Stimulated activated naive B cell treated with anti-CD40 and anti-IgM and Interleukin-4, amounts not matched to agents 10 μg/mL and 1 μg/mL and 100 μg/mL, for 72 hours (primary cell): ENCODE measurements at regions not wholly inside any gene's neighbourhood (a gene's known extent, or its start where the extent isn't known, plus 50 kb on each side); places are given as distances from the start of the nearest gene placed in this dataset.

Experiments used
- ATAC-seq, 2 donors: fragments of 150-1000 bp; cut with Tn5 transposase; replicated peaks; 2 replicates each; pipeline ENCODE4 v1.10.0; 2021; ENCODE audit warnings: moderate library complexity in 1 of 2
- DNase-seq: peaks from one replicate; pipeline ENCODE4 v3.0.0; 2021
- H3K27ac Mint-ChIP-seq: one replicate; pipeline ENCODE4 v1.8.0; 2022; ENCODE audit warnings: mild to moderate bottlenecking, mixed read lengths
- H3K27me3 Mint-ChIP-seq, 2 donors: one replicate each; pipeline ENCODE4 v1.8.0; 2022; ENCODE audit warnings: mixed read lengths in 2 of 2
- H3K36me3 Mint-ChIP-seq, 2 donors: one replicate each; pipeline ENCODE4 v1.8.0; 2022; ENCODE audit warnings: mixed read lengths in 2 of 2, mild to moderate bottlenecking in 1 of 2
- H3K4me1 Mint-ChIP-seq, 2 donors: one replicate each; pipeline ENCODE4 v1.8.0; 2022; ENCODE audit warnings: mixed read lengths in 2 of 2, mild to moderate bottlenecking in 1 of 2
- H3K4me3 Mint-ChIP-seq, 2 donors: one replicate each; pipeline ENCODE4 v1.8.0; 2022; ENCODE audit warnings: mild to moderate bottlenecking in 2 of 2, mixed read lengths in 2 of 2, moderate library complexity in 1 of 2
- H3K9me3 Mint-ChIP-seq, 2 donors: one replicate each; pipeline ENCODE4 v1.8.0; 2022; ENCODE audit warnings: mixed read lengths in 2 of 2, mild to moderate bottlenecking in 1 of 2

DNA sequence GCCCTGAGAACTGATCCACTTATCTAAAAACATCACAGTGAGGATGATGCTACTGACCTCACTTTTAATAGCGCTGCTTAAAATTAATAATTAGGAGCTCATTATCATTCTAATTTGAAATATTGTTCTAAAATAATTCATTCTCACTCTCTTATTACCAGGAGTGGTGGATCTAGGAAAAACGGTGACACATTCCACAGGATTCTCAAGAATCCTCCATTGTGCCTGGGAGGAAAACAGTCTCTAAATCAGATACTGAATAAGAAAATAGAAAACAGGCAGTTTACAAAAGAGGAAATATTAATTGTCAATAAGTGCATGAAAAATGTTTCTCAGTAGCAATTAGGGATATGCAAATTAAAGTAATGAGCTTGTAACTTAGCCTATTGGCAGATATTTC lies 187.4 kb downstream of the TENT5A start:
- Mint-ChIP-seq H3K9me3 (no peaks in the 10 kb centered on the region), H3K36me3 (no peaks in the 10 kb centered on the region), H3K4me3 (no peak overlapping the region), H3K27ac (no peak overlapping the region), H3K27me3 (no peaks in the 10 kb centered on the region), H3K4me1 (no peaks in the 10 kb centered on the region)
- no peak for ATAC-seq
- no peak for DNase-seq

DNA sequence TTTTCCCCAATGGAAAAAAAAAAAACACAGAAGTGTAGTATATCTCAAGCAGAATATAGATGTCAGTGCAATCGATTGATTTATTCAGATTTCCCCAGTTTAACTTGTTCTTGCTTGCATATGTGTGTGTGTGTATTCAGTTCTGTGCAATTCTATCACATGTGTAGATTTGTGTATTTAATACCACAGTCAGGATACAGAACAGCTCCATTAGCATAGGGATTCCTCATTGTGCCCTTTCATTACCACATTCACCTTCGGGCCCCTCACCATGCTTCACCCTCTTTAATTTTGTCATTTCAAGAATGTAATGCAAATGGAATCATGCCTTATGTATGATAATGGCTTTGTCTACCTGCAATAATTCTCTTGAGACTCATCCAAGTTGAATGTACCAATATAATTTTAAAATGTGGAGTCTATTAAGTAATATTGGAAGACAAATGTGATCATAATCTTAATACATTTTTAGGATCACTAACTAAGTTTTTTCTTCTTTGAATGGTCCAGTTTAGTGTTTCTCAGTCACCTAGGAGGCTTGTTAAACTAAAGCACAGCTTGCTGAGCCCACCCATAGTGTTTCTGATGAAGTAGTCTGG lies 187.9 kb downstream of the TENT5A start:
- DNase-seq (no peak), ATAC-seq (no peak)
- no peak overlapping the region for H3K4me3 Mint-ChIP-seq
- H3K27ac Mint-ChIP-seq = no peak overlapping the region
- H3K27me3 Mint-ChIP-seq = no peaks in the 10 kb centered on the region
- H3K9me3 Mint-ChIP-seq = no peaks in the 10 kb centered on the region
- H3K4me1 Mint-ChIP-seq = no peaks in the 10 kb centered on the region
- no peaks in the 10 kb centered on the region for H3K36me3 Mint-ChIP-seq

DNA sequence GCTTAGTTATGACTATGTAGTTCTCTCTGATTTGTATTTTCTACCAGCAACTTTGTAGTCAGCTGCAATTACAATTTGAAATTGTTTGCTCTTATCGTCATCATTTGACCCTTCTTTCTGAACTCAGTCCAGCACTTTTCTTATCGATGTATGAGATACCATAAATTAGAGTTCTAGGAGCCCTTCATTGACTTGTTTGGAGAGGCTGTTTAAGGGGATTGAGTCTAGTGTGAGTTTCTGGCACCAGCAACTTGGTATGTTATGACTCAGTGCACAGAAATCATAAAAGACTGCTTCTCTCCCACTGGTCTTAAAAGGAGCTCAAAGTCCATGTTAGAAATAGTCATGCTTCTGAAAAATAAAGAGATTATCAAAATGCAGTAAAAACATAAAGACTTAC lies 190.3 kb downstream of the TENT5A start:
- H3K4me3 Mint-ChIP-seq = no peak overlapping the region
- no peaks in the 10 kb centered on the region for H3K27me3 Mint-ChIP-seq
- ATAC-seq (no peak), DNase-seq (no peak)
- no peak overlapping the region for H3K27ac Mint-ChIP-seq
- no peaks in the 10 kb centered on the region for H3K36me3 Mint-ChIP-seq
- H3K9me3 Mint-ChIP-seq = no peaks in the 10 kb centered on the region
- H3K4me1 Mint-ChIP-seq = no peaks in the 10 kb centered on the region

DNA sequence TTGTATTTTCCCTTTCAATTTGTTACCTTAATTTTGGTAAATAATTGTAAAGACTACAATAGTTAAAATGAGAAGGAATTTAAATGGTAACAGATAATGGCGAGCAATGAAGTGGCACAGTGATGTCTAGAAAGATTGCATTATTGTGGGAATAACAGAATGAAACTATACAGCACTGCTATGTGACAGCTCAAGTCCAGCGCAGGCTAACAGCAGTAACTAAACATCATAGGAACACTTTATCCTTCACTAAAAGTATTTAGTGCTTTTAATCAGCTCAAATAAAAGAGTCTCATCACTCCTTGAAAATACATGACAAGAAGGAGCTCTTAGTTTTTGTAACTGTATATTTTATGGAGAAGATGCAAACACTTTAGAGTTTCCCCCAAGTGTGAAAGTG lies 190.8 kb downstream of the TENT5A start:
- Mint-ChIP-seq H3K36me3 (no peaks in the 10 kb centered on the region), H3K27me3 (no peaks in the 10 kb centered on the region), H3K27ac (no peak overlapping the region), H3K9me3 (no peaks in the 10 kb centered on the region), H3K4me3 (no peak overlapping the region), H3K4me1 (no peaks in the 10 kb centered on the region)
- no peak for ATAC-seq
- no peak for DNase-seq

DNA sequence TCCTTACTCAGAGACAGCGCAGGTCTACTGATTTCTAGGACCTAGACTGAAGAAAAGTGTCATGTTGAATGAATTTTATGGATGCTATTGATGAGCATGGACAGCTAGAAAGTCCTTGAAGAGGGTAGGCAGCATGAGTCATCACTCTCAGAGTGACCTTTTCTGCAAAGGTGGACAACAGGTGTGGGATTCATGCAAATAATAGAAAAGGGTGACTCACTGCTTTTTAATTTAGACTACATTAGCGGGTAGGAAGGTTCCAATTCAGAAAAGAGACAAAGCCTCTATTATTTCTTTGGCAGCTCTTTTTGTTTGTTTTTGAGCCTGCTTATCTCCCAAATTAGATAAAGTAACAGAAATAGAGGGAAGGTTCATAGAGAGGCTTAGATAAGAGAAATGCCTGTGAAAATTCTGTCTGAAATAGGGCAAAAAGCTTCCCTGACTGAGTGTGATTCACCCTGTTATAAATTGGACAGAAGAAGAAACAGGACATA lies 191.4 kb downstream of the TENT5A start:
- H3K4me3 Mint-ChIP-seq = no peak overlapping the region
- ATAC-seq = no peak
- no peaks in the 10 kb centered on the region for H3K9me3 Mint-ChIP-seq

DNA sequence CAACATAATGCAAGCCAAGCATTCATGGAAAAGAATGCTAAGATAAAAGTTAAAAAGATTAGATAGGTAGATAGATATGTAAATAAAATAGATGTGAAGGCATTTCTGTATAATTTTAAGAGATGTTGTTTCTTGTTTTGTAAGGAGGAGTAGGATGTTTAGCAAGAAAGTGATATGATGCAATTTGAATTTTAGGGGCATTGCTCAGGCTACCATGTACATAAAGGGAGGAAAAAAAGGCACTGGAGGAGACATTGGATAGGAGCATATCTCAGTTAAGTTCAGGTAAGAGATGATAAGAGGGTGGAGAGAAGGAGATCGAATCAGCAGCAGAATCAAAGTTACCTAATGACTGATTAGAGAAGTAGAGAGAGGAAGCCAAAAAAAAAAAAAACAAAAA lies 194.7 kb downstream of the TENT5A start:
- ATAC-seq = no peak
- Mint-ChIP-seq H3K27me3 (no peaks in the 10 kb centered on the region), H3K36me3 (no peaks in the 10 kb centered on the region), H3K4me1 (no peaks in the 10 kb centered on the region), H3K9me3 (no peaks in the 10 kb centered on the region), H3K4me3 (no peak overlapping the region), H3K27ac (no peak overlapping the region)
- DNase-seq = no peak

More for the DNA sequence above, 191.4 kb downstream of the TENT5A start:
- DNase-seq = no peak
- Mint-ChIP-seq H3K27ac (no peak overlapping the region), H3K36me3 (no peaks in the 10 kb centered on the region), H3K4me1 (no peaks in the 10 kb centered on the region), H3K27me3 (no peaks in the 10 kb centered on the region)

DNA sequence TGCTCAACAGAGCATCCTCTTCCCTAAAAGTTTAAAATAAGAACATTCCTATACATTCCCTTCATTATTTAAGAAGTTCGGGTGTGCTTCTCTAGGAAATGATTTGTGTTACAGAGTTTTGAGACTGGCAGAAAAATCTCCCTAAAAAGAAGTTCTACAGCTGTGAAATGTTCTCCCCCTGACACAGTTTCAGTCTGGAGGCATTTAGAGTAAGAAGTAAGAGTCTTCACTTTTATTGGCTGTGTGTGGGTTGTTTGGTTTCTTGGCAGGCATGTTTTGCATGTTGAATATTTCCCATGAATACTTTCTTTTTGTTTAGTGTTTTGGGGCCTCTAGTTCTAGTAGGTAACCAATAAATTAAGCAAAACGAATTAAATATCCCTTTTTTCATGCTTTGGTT lies 195.9 kb downstream of the TENT5A start:
- ATAC-seq (no peak), DNase-seq (no peak)
- Mint-ChIP-seq H3K4me1 (no peaks in the 10 kb centered on the region), H3K4me3 (no peak overlapping the region), H3K36me3 (no peaks in the 10 kb centered on the region), H3K9me3 (no peaks in the 10 kb centered on the region), H3K27me3 (no peaks in the 10 kb centered on the region), H3K27ac (no peak overlapping the region)

DNA sequence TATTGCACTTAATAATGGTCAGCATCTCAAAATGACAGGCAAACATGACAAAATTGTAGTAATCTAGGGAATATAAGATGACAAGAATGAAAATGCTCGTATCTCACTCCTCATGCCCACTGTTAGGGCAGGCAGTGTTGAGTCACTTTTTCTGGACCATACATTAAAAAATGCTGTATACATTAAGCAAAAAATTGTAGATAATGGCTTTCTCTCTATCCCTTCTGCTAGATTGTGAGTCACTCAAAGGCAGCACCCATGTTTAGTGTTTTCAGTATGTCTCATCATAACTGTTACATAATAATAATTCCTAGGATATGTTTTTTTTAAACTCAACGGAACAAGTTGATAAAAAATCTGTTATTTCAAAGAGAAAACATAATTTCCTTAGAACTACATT lies 199.3 kb downstream of the TENT5A start:
- DNase-seq (no peak), ATAC-seq (no peak)
- H3K36me3 Mint-ChIP-seq = no peaks in the 10 kb centered on the region
- H3K27me3 Mint-ChIP-seq = no peaks in the 10 kb centered on the region
- H3K4me1 Mint-ChIP-seq = no peaks in the 10 kb centered on the region
- no peak overlapping the region for H3K4me3 Mint-ChIP-seq
- no peak overlapping the region for H3K27ac Mint-ChIP-seq
- H3K9me3 Mint-ChIP-seq = peaks cover 0 to 1% of the 10 kb centered on the region in 2 donors

DNA sequence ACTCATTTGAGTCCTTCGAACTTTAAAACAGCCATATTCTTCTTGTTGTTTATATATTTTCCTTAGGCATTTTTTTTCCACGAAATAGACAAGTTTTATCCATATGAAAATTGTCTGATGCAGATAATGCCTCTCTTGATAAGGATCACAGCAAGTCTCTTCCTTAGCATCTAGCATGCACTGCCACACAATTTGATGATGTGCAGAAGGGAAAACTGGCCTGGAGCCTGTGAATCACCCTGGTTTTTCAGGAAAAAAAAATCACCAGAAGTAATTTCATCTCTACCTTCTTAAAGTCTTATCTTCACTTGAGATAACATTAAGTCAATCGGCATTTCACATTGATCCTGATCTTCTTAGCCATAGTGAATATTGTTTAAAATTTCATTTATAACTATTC lies 199.8 kb downstream of the TENT5A start:
- DNase-seq = no peak
- Mint-ChIP-seq H3K4me1 (no peaks in the 10 kb centered on the region), H3K36me3 (no peaks in the 10 kb centered on the region), H3K27ac (no peak overlapping the region), H3K4me3 (no peak overlapping the region), H3K27me3 (no peaks in the 10 kb centered on the region), H3K9me3 (peaks cover 0 to 1% of the 10 kb centered on the region in 2 donors)
- ATAC-seq = no peak

DNA sequence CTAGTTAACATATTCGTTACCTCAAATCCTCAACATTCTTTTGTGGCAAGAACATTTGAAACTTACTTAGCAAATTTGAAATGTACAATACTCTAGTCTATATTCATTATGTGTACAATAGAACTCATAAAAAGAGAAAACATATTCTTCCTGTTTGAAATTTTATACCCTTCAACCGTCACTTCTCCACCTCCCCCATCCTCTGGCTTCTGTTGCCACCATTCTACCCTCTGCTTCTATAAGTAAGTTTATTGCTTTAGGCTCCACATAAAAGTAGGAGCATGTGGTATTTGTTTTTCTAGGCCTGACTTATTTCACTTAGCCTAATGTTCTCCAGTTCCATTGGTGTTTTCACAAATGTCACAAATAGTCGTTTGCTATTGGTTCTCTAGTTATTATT lies 205.3 kb downstream of the TENT5A start:
- H3K36me3 Mint-ChIP-seq = no peaks in the 10 kb centered on the region
- peaks cover 0 to 3% of the 10 kb centered on the region in 2 donors for H3K9me3 Mint-ChIP-seq
- no peaks in the 10 kb centered on the region for H3K27me3 Mint-ChIP-seq
- ATAC-seq = no peak
- no peak for DNase-seq
- no peak overlapping the region for H3K27ac Mint-ChIP-seq
- no peaks in the 10 kb centered on the region for H3K4me1 Mint-ChIP-seq
- H3K4me3 Mint-ChIP-seq = no peak overlapping the region

DNA sequence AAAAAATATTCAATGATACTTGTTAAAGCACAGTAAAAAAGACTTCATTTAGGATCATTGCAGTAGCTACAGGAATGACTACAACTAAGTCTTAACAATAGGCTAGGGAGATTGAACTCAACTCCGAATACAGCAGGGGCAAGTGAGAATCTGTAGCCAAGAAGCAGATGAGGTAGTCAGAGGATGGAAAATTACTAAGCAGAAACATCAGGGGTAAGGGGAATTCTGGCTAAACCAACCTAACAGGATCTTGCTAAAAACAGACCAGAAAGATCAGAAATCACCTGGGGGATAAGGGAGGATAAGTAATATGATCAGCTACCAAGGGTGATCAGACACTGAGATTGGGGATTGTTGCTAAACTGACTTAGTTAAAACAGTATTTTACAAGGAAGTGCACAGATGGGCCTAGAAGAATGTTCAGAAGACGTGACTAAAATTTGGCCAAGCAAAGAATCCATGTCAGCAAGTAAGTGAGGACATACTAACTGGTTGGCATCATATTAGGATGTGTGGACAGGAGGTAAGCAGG lies 217.5 kb downstream of the TENT5A start:
- H3K4me3 Mint-ChIP-seq = no peak overlapping the region
- H3K27ac Mint-ChIP-seq = no peak overlapping the region
- no peaks in the 10 kb centered on the region for H3K27me3 Mint-ChIP-seq
- peaks cover 0 to 6% of the 10 kb centered on the region in 2 donors for H3K4me1 Mint-ChIP-seq
- DNase-seq (no peak), ATAC-seq (peak; percentile 26 to 36)
- H3K9me3 Mint-ChIP-seq = peaks cover 0 to 5% of the 10 kb centered on the region in 2 donors
- no peaks in the 10 kb centered on the region for H3K36me3 Mint-ChIP-seq

DNA sequence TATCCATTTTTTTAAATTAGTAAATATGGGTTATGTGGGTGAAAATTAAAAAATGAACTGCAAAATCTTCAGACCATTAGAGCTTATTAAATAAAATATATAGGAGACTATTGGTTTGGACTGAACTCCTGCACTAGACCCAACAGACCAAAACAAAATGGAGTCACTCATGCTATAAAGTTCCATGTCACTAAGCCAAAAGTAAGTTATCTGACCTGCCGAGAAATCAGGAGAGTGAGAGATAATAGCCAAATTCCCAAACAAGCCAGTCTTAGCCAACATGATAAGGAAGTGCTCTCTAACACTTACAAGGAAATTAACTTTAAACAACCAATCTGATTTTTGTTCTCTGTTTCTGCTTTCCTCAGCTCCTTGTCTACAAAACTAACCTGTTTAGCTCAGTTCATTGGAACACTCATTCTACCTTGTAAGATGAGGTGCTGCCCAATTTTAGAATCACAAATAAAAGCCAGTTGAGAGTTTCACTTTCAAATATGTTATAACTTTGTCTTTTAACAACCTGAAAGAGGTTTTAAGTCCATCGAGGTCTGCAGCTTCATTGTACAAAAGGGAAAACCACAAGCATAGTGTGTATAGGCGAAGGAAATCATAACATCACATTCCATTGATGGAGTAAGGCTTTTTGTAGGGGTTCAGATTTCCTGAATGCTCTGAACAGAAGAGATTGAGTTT lies 220.5 kb downstream of the TENT5A start:
- Mint-ChIP-seq H3K4me3 (no peak overlapping the region), H3K4me1 (peaks cover 0 to 6% of the 10 kb centered on the region in 2 donors), H3K36me3 (no peaks in the 10 kb centered on the region), H3K9me3 (peaks cover 0 to 2% of the 10 kb centered on the region in 2 donors), H3K27ac (no peak overlapping the region), H3K27me3 (no peaks in the 10 kb centered on the region)
- DNase-seq (no peak), ATAC-seq (no peak)

DNA sequence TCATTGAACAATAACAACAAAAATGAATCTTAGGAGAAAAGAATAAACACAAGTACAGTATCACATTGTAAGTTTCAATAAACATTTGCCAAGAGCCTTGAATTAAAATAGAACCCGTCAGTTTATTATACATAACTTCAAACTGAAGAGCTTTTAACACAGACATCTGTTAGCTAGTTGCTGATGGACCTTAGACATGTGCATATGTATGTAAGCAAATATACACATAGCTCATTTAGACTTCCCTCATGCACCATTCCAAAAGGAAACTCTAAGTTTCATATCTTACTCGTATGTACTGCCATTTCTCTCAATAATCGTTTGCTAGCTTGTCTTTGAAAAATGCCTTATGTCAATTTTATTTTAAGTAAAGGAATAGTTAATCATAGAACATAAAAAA lies 235.0 kb downstream of the TENT5A start:
- no peak overlapping the region for H3K27ac Mint-ChIP-seq
- ATAC-seq (no peak), DNase-seq (no peak)
- H3K27me3 Mint-ChIP-seq = no peaks in the 10 kb centered on the region
- H3K9me3 Mint-ChIP-seq = peaks cover 0 to 4% of the 10 kb centered on the region in 2 donors
- no peak overlapping the region for H3K4me3 Mint-ChIP-seq
- no peaks in the 10 kb centered on the region for H3K36me3 Mint-ChIP-seq
- no peaks in the 10 kb centered on the region for H3K4me1 Mint-ChIP-seq

DNA sequence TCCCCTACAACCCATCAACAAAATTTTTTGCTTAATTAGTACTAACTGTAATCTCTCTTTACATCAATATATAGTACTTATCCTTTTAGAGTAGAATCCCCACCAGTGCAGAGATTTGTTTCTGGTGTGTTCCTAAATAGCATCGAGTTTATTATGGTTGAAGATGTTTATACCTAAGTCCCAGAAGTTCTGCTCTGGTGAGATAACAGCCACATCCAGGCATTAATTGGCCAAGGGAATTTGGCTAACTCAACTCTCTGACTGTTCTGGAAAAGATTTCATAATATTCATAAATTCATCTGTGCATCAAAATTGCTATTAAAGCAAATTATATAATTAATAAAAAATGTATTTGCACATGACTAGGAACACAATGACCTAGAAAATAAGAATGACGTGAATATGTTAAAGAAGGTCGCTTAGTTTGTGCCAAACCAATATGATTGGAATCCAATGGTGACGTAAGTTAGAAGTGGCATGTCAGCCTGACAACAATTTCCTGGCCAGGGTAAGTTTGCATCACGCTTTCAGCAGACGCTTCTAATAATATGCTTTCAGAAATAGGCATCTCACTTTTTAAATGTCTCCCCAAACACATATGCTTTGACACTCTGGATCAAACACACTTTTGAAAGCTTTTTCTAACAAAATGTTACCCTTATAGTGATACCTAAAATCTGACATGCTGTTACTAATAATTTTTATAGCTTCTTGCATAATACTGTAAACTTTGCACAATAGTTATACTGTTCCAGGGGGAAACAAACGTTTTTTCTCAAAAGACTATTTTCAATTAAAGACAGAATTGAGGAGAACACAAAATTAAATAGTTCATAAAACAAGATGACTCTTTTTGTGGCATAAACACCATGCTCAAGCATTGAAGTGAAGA lies 236.7 kb downstream of the TENT5A start:
- peaks cover 0 to 4% of the 10 kb centered on the region in 2 donors for H3K9me3 Mint-ChIP-seq
- no peak overlapping the region for H3K27ac Mint-ChIP-seq
- DNase-seq (no peak), ATAC-seq (no peak)
- H3K4me1 Mint-ChIP-seq = no peaks in the 10 kb centered on the region
- H3K27me3 Mint-ChIP-seq = no peaks in the 10 kb centered on the region
- H3K4me3 Mint-ChIP-seq = no peak overlapping the region
- H3K36me3 Mint-ChIP-seq = no peaks in the 10 kb centered on the region
